ENCODE measurements at regions not wholly inside any gene's neighbourhood (a gene's known extent, or its start where the extent isn't known, plus 50 kb on each side); places are given as distances from the start of the nearest gene placed in this dataset.

- Histone ChIP-seq H3K4me1 (ENCODE audit: control insufficient read depth, extremely low read depth, insufficient read depth, low read length) (no peaks in the 10 kb centered on the region), H3K36me3 (ENCODE audit: control insufficient read depth in 2 of 2, extremely low read depth in 1 of 2, insufficient read depth in 2 of 2, low read length in 2 of 2) (no peaks in the 10 kb centered on the region), H3K4me3 (ENCODE audit: control insufficient read depth in 2 of 3, extremely low read depth in 1 of 3, insufficient read depth in 2 of 3, low read depth in 1 of 3, low read length in 3 of 3) (no peak overlapping the region), H3K27ac (ENCODE audit: control insufficient read depth, insufficient read depth, low read length) (no peak overlapping the region), H3K27me3 (ENCODE audit: control insufficient read depth, extremely low read depth, insufficient read depth, low read length) (peaks cover 19% of the 10 kb centered on the region), H3K9me3 (ENCODE audit: control insufficient read depth, low read depth, low read length) (no peaks in the 10 kb centered on the region), H2AFZ (ENCODE audit: control insufficient read depth, low read length) (no peak overlapping the region), H3K9ac (ENCODE audit: control insufficient read depth, extremely low read depth, insufficient read depth, low read length) (no peak overlapping the region), H4K20me1 (ENCODE audit: control insufficient read depth, extremely low read depth, insufficient read depth, low read length) (no peaks in the 10 kb centered on the region), H3K4me2 (ENCODE audit: control insufficient read depth, extremely low read depth, insufficient read depth, low read depth, low read length) (no peak overlapping the region), H3K9me1 (ENCODE audit: control insufficient read depth, extremely low read depth, insufficient read depth, low read length) (no peaks in the 10 kb centered on the region), H3K79me2 (ENCODE audit: control insufficient read depth, insufficient read depth, low read length) (no peaks in the 10 kb centered on the region)
- TF ChIP-seq EZH2 (IDR thresholded peaks at IDR 0.05; ENCODE audit: low read length) (no peak), CTCF (optimal IDR thresholded peaks at IDR 0.05 in 1 of 3, IDR thresholded peaks at IDR 0.05 in 1 of 3, conservative IDR thresholded peaks at IDR 0.05 in 1 of 3; ENCODE audit: extremely low read depth in 1 of 3, insufficient read depth in 2 of 3, low read length in 3 of 3) (no peak)
- no peak for FAIRE-seq
- DNase-seq (ENCODE audit: low read depth, low spot score), result no peak
- dilution Hi-C loops (cut with MboI; ENCODE audit: extremely low pct_ligation_motif_present, low sequenced_read_pairs), result no loop called here
These were observed 241.7 kb upstream of the PMEPA1 start for GRCh38 chr20:57951549-57951948.

GRCh38 chr20:57950764-57951485, 241.1 kb upstream of the PMEPA1 start:
- Histone ChIP-seq H2AFZ (ENCODE audit: control insufficient read depth, low read length) (no peak overlapping the region), H3K4me3 (ENCODE audit: control insufficient read depth in 2 of 3, extremely low read depth in 1 of 3, insufficient read depth in 2 of 3, low read depth in 1 of 3, low read length in 3 of 3) (no peak overlapping the region), H3K9me1 (ENCODE audit: control insufficient read depth, extremely low read depth, insufficient read depth, low read length) (no peaks in the 10 kb centered on the region), H3K79me2 (ENCODE audit: control insufficient read depth, insufficient read depth, low read length) (no peaks in the 10 kb centered on the region), H3K4me1 (ENCODE audit: control insufficient read depth, extremely low read depth, insufficient read depth, low read length) (no peaks in the 10 kb centered on the region), H3K9me3 (ENCODE audit: control insufficient read depth, low read depth, low read length) (no peaks in the 10 kb centered on the region), H4K20me1 (ENCODE audit: control insufficient read depth, extremely low read depth, insufficient read depth, low read length) (no peaks in the 10 kb centered on the region), H3K9ac (ENCODE audit: control insufficient read depth, extremely low read depth, insufficient read depth, low read length) (no peak overlapping the region), H3K27me3 (ENCODE audit: control insufficient read depth, extremely low read depth, insufficient read depth, low read length) (peaks cover 14% of the 10 kb centered on the region), H3K36me3 (ENCODE audit: control insufficient read depth in 2 of 2, extremely low read depth in 1 of 2, insufficient read depth in 2 of 2, low read length in 2 of 2) (no peaks in the 10 kb centered on the region), H3K27ac (ENCODE audit: control insufficient read depth, insufficient read depth, low read length) (no peak overlapping the region), H3K4me2 (ENCODE audit: control insufficient read depth, extremely low read depth, insufficient read depth, low read depth, low read length) (no peak overlapping the region)
- FAIRE-seq (no peak), DNase-seq (ENCODE audit: low read depth, low spot score) (no peak)
- no peak for TF ChIP-seq EZH2 (IDR thresholded peaks at IDR 0.05; ENCODE audit: low read length)
- TF ChIP-seq CTCF (optimal IDR thresholded peaks at IDR 0.05 in 1 of 3, IDR thresholded peaks at IDR 0.05 in 1 of 3, conservative IDR thresholded peaks at IDR 0.05 in 1 of 3; ENCODE audit: extremely low read depth in 1 of 3, insufficient read depth in 2 of 3, low read length in 3 of 3), result no peak
- dilution Hi-C loops (cut with MboI; ENCODE audit: extremely low pct_ligation_motif_present, low sequenced_read_pairs), result no loop called here
